GM18511 (cell line): ENCODE measurements at regions not wholly inside any gene's neighbourhood (a gene's known extent, or its start where the extent isn't known, plus 50 kb on each side); places are given as distances from the start of the nearest gene placed in this dataset.

ENCODE experiments used
- ATAC-seq: cut with Tn5 transposase; IDR thresholded peaks from one replicate; pipeline ENCODE4 v1.9.1; 2021; ENCODE audit warnings: mild to moderate bottlenecking, moderate library complexity; ENCODE audit not compliant: unreplicated experiment

- no peak for ATAC-seq
Observed at GRCh38 chr9:16304301-16304700, 566.2 kb downstream of the BNC2 start.

DNA sequence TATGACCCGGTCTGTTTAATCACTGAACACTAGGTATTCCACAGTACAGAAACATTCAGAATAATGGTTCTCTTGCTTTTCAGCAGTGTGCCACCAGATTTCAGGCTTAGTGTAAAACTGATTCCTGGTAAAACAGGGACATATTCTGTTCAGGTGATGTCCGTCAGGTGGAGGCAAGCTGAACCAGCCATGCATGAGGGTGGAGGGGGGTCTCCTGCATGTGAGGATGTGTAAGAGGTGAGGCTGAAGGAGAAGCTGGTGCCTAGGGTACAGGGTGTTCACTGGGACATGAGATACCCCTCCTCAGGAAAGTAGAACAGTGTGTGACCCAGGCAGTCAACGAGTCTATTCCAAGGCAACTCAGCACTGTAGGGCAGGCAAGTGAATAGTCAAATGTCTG, 563.9 kb downstream of the BNC2 start:
- no peak for ATAC-seq

DNA sequence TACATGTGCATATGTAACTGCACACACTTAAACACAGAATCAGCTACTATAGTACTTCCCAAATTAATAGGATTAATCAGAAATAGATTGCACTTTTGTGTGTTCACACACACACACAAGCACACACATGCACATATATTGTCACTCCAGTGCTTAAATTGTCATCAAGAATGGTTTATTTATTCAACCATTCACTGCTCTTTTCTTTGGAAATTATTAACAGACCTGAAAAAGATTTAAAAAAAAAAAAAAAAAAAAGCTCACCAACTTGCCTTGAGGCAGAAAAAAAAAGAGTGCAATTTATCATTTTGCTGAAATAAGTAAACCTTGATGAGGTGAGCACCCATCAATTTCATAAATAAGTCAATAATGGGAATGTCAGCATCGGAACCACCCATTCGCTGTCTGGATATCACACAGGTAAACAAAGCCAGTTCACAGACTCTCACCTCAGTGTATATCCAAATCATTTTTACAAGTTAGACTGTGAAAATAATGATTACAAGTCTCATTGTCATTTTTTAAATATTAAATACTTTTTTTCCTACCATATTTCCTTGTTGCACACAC, 562.8 kb downstream of the BNC2 start:
- no peak for ATAC-seq

- ATAC-seq = no peak
Observed at GRCh38 chr9:16308645-16309044, 561.8 kb downstream of the BNC2 start.

- no peak for ATAC-seq
Observed at GRCh38 chr9:16309082-16309468, 561.4 kb downstream of the BNC2 start.

DNA sequence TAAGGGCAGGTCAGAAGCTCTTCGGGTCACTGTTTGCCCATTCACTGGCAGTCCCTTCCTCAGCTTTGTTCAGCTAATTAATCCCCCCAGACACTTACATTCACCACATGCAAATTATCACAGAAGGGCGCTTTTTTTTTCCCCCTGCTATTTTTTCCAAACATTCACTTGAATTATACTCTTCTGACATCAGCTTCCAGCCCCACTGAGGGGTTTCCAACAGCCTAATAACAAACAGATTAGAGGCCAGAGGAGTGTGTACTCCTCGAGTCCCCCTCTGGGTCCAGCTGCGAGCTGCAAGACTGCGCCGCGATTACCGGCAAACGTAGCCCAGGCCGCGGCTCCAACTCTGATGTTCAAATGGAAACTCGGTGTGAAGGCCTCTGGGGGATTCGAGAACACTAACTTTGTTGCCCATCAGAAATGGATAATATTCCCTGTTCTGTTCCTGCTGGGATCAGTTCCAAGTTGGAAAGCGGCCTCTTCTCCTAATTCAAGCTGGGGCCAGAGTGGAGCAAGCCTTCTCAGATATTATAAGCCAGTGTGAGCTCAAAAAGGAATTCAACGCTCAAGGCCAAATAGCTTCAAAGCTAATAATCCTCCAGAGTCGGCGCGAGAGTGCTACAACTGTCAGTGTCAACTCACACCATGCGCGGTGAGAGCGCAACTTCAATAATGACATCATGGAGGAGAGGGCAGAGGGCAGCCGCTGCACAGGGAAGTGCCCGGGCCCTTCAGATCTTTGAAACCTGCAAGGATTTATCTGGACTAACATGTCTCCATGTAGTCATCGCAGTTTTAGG, 560.8 kb downstream of the BNC2 start:
- ATAC-seq = no peak

DNA sequence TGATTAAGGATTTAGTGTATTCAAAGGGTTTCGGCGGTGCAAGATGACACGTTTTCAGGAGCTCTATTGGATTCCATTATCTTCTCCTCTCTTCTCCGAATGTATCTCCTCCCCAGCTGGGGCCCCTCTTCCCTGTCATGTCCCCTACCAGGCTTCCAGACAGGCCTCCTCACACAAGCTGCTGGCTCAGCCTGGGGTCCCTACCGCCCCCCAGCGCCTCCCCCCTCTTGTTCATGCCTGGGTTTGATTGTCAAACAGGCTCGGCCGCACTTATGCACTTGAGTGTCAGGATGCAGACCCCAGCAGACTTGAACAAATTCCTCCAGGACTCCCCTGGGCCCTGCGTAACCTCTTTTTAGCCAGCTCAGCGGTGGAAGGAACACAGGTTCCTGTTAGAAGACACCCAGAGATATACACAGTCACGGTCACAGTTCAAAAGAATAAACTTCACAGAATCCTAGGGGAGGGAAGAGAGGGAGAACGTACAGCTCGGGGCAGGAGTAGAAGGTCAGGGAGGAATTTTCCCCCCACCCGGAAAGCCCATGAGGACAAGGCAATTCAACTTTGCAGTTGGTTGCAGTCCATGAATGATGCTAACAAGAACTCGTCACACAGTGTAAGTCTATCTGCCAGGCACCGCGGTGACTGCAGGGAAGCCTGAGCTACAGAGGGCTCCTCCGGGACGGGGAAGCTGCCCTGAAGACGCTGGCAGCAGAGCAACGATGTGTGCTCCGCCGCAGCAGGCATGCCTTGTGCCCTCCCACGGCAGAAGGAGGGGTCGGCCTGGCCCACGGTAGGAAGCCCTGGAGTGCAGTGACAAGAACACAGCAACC, 560.0 kb downstream of the BNC2 start:
- ATAC-seq = no peak

DNA sequence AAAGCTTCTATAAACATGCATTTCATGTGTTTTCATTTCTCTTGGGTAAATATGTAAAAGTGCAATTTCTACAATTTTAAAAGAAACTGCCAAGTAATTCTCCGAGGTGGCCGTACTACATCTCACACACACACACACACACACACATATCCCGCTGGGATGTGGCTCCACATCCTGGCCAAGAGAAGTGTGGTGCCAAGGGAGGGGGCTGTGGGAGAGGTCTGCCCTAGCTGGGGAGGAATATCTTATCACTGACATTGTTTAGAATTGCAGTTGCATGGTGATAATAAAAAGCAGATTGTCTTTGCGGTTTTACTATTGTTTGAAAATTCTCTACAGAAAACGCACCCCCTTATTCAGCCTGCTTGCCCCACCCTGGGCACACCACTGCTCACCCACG, 558.4 kb downstream of the BNC2 start:
- ATAC-seq = no peak

DNA sequence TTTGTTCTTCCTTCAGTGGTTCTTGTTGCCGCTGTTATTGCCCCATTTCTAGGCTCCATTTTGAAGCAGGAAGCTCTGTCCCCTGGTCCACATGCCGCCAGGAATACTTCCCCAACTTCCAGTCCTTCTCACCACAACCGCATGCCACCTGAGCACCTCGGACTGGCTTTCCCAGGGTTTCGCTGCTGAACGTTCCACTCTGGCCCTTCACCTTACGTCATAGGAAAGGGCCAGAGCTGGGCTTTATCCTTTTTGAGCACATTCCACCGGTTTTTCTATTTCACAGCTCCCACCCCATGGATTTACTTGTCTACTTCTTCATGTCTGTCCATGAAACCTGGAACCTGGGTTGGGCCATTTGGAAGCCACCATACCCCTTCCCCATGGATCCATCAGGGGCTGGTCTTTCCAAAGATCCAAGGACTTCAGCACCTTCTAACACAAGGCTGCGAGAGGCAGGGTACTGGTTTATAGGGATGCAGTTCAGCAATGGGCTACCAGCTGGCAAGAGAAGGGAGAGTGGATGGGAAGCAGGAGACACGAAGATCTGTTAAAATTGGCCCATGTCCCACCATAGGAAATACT, 557.4 kb downstream of the BNC2 start:
- no peak for ATAC-seq

DNA sequence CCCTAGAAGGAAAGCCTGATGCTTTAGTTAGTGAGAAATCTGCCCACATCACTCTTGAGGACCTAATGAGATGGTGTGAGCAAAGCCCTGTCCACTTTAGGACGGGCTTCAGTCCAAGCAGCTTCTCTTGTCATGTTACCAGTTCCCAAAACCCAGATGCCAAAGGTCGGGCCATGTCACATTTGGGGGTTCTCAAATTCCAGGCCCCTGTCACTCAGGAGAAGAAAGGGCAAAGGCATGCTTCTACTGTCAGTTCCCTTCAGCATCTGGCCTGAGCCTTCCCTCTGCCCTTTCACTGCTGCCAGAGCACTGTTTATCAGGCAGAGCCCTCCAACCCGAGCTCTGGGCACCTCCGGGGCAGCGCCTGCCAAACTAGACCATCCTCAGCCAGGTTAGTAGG, 556.0 kb downstream of the BNC2 start:
- no peak for ATAC-seq

DNA sequence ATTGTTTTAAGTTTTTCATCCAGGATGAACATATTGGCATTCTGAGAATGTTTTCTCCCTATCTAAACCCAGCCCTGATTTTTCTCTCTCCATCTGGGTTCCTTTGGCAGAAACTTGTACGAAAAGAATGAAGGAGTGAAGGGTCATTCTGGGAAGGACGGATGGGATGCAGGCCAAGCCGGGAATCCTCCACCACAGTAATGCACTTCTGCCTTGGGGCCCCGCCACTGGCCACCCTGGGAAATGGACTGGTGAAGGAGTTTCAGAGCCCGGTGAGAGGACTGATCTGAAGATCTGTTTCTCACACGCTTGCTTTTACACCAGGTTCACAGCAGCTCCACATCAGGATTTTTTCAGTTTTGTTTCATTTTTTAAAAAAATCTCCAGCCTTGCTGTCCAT, 554.8 kb downstream of the BNC2 start:
- ATAC-seq = no peak

DNA sequence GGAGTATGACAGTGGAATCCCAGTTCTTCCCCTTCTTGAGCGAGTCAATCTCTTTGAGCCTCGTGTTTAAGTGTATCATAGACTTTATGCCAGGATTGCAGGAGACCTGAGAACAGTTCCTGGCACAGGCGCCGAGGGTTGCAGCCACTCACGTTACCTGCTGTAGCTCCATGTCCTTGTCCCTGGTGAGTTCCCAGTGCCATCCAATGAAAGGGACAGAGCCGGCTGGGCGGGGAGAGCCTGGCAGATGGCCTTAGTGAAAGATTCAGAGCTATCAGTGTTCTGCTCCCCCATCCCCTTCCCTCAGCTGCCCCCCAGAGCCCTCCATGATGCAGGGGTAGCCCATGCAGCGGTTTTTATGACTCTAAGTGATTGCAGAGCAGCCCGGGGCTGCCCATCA, 554.0 kb downstream of the BNC2 start:
- no peak for ATAC-seq

DNA sequence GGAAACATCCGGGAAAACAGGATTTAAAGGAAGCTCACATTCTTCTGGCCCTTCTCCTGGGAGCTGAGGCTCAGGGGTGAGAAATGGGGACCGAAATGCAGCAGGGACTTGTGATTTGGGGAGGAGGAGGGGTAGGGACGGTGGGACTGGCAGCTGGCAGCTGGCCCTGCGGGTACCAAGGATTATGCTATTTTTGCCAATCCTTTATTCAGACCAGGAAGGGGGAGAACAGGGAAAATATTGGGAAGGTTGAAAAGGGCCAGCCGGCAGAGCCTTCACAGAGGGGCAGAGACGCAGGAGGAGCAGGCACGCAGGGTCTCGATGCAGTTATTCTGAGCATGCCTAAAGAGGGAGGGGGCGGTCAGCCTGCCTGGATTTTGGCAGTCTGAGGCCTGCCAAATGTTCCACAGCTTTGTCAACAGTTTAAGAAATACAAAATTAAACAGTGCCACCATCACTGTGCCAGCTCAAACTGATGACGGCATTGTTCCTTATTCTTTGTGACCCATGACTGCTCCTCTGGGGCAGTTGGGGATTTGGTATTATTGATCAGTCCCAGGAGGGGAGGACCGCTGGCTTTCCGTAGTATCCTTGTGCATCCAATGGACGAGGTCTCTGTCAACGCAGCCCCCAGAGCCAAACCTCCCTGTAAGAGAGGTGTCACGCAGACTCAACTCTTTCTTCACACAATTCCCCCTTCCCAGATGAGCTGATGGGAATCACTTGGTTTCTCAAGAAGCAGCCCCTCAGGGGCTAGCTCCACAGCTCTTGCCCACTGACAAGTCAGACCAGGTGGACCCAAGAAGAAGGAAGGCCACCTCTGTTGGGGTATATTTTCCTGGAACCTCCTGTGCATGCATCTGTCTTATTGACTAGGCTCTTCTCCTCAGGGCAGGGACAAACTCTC, 553.3 kb downstream of the BNC2 start:
- ATAC-seq = no peak

- ATAC-seq = no peak
Observed at GRCh38 chr9:16318516-16319060, 551.9 kb downstream of the BNC2 start.

GRCh38 chr9:16319646-16320045, 550.8 kb downstream of the BNC2 start:
- no peak for ATAC-seq

- no peak for ATAC-seq
Observed at GRCh38 chr9:16320338-16320902, 550.0 kb downstream of the BNC2 start.

DNA sequence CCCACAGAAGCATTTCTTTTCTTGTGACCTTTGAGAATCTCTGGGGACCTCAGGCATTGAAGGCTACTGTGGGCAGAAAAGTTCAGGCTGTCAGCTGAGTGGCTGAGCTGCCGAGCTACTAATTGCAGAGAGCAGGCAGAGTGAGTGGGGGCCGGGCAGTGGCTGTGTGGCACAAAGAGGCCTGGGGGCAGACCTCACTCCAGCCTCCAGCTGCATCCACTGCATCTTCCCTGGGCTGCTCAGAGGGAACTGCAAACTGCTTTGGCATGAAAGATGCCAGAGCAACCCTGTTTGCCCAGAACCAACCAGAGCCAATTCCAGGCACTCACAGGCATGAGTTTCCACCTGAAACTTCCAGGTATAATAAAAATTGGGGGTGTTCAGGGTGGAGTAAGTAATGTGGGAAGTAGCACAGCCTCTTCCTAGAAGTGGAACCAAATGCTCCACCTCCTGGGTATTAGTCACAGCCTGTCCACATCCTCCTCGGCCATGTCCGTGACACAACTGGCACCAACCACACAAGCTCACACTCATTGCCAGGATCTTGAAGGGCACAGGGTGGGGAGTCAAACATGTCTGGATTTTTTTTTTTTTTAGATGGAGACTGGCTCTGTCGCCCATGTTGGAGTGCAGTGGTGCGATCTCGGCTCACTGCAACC, 548.9 kb downstream of the BNC2 start:
- ATAC-seq = no peak

DNA sequence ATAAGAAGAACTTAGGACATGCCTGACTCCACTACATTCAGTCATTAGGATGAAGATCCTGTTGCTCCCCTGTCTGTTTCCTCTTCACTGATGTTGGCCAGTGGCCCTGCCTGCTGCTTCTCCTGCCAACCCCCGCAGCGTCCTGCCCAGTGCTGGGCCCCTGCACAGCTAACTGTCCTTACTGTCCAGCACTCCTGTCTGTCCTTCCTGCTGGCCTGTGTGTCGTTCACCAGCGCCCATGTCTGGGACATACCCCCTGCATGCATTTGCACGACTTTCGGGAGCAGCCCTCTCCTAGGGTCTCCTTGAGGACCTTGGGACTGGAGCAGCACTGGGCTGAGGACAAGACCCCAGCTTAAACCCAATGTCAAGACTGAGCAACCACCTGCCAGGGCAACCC, 547.6 kb downstream of the BNC2 start:
- no peak for ATAC-seq

- ATAC-seq = no peak
Observed at GRCh38 chr9:16325966-16326365, 544.5 kb downstream of the BNC2 start.
